SK-N-SH treated with all-trans-retinoic acid at 6 μM for 48 hours (cell line): ENCODE measurements at regions not wholly inside any gene's neighbourhood (a gene's known extent, or its start where the extent isn't known, plus 50 kb on each side); places are given as distances from the start of the nearest gene placed in this dataset.

Experiments used
- ATAC-seq: fragments of 200-7000 bp; cut with Tn5 transposase; 3 replicates; pipeline ENCODE4 v1.9.1; 2020; ENCODE audit warnings: mild to moderate bottlenecking, moderate library complexity
- ARNTL ChIP-seq: fragments of 450-650 bp; formaldehyde crosslinking; IDR thresholded peaks from 2 replicates; pipeline ENCODE4 v1.5.0; 2020; ENCODE audit warnings: low read depth, mild to moderate bottlenecking, moderate library complexity, borderline replicate concordance
- BACH2 ChIP-seq: fragments of 250-450 bp; sonication (Bioruptor Pico); IDR thresholded peaks from 2 replicates; pipeline ENCODE4 v1.9.0; 2021; ENCODE audit warnings: mild to moderate bottlenecking, borderline replicate concordance
- CREB5 ChIP-seq: fragments of 250-450 bp; sonication (Bioruptor Pico); IDR thresholded peaks from 2 replicates; pipeline ENCODE4 v1.5.1; 2020; ENCODE audit warnings: low read depth, mild to moderate bottlenecking, moderate library complexity
- CSDC2 ChIP-seq: fragments of 250-450 bp; sonication (Bioruptor Pico); IDR thresholded peaks from 2 replicates; pipeline ENCODE4 v1.5.0; 2020; ENCODE audit warnings: mild to moderate bottlenecking, moderate library complexity
- CSRNP3 ChIP-seq: fragments of 250-450 bp; sonication (Bioruptor Pico); IDR thresholded peaks from 2 replicates; pipeline ENCODE4 v1.5.1; 2021; ENCODE audit warnings: mild to moderate bottlenecking, moderate library complexity
- ESRRG ChIP-seq: fragments of 250-450 bp; sonication (Bioruptor Pico); IDR thresholded peaks from 2 replicates; pipeline ENCODE4 v1.6.1; 2021; ENCODE audit warnings: mild to moderate bottlenecking
- GLIS3 ChIP-seq: fragments of 250-450 bp; sonication (Bioruptor Pico); IDR thresholded peaks from 2 replicates; pipeline ENCODE4 v1.5.0; 2020; ENCODE audit warnings: mild to moderate bottlenecking, moderate library complexity
- ISL1 ChIP-seq: fragments of 250-450 bp; sonication (Bioruptor Pico); IDR thresholded peaks from 2 replicates; pipeline ENCODE4 v2.1.2; 2022; ENCODE audit warnings: mild to moderate bottlenecking, moderate library complexity
- OSR1 ChIP-seq: fragments of 250-450 bp; sonication (Bioruptor Pico); IDR thresholded peaks from 2 replicates; pipeline ENCODE4 v1.8.0; 2022; ENCODE audit warnings: moderate library complexity, mild to moderate bottlenecking, inconsistent platforms
- PPARA ChIP-seq: fragments of 250-450 bp; sonication (Bioruptor Pico); IDR thresholded peaks from 2 replicates; pipeline ENCODE4 v1.5.0; 2020; ENCODE audit warnings: mild to moderate bottlenecking, borderline replicate concordance
- RARB ChIP-seq: fragments of 250-450 bp; sonication (Bioruptor Pico); IDR thresholded peaks from 2 replicates; pipeline ENCODE4 v1.8.0; 2021; ENCODE audit warnings: mild to moderate bottlenecking, moderate library complexity
- SNAI2 ChIP-seq: fragments of 250-450 bp; sonication (Bioruptor Pico); IDR thresholded peaks from 2 replicates; pipeline ENCODE4 v1.5.0; 2020; ENCODE audit warnings: mild to moderate bottlenecking, moderate library complexity
- TCF4 ChIP-seq: fragments of 250-450 bp; sonication (Bioruptor Pico); IDR thresholded peaks from 2 replicates; pipeline ENCODE4 v1.8.0; 2021; ENCODE audit warnings: mild to moderate bottlenecking, moderate library complexity, borderline replicate concordance
- TOX ChIP-seq: fragments of 250-450 bp; sonication (Bioruptor Pico); IDR thresholded peaks from 2 replicates; pipeline ENCODE4 v1.8.0; 2021; ENCODE audit warnings: mild to moderate bottlenecking, moderate library complexity, borderline replicate concordance
- ZC3H10 ChIP-seq: fragments of 250-450 bp; sonication (Bioruptor Pico); IDR thresholded peaks from 2 replicates; pipeline ENCODE4 v1.5.1; 2021; ENCODE audit warnings: mild to moderate bottlenecking, moderate library complexity
- ZFP3 ChIP-seq: fragments of 250-450 bp; sonication (Bioruptor Pico); IDR thresholded peaks from 2 replicates; pipeline ENCODE4 v1.5.0; 2020; ENCODE audit warnings: mild to moderate bottlenecking, moderate library complexity
- ZFP30 ChIP-seq: fragments of 450-650 bp; formaldehyde crosslinking; IDR thresholded peaks from 2 replicates; pipeline ENCODE4 v1.5.0; 2022; ENCODE audit warnings: mild to moderate bottlenecking, moderate library complexity
- ZNF565 ChIP-seq: fragments of 450-650 bp; formaldehyde crosslinking; conservative IDR thresholded peaks from 2 replicates; pipeline ENCODE4 v1.5.0; 2020; ENCODE audit warnings: low read depth, mild to moderate bottlenecking, moderate library complexity
- ZNF70 ChIP-seq: fragments of 450-650 bp; formaldehyde crosslinking; IDR thresholded peaks from 2 replicates; pipeline ENCODE4 v1.5.0; 2020; ENCODE audit warnings: mild to moderate bottlenecking, moderate library complexity
- ZNF8 ChIP-seq: fragments of 450-650 bp; formaldehyde crosslinking; IDR thresholded peaks from 2 replicates; pipeline ENCODE4 v1.5.0; 2020; ENCODE audit warnings: mild to moderate bottlenecking, moderate library complexity
- TF ChIP-seq, protein P1 (sequence below): fragments of 250-450 bp; sonication (Bioruptor Pico); IDR thresholded peaks from 2 replicates; pipeline ENCODE4 v1.5.0; 2020; ENCODE audit warnings: mild to moderate bottlenecking, moderate library complexity
- TF ChIP-seq, protein P2 (sequence below): fragments of 250-450 bp; sonication (Bioruptor Pico); IDR thresholded peaks from 2 replicates; pipeline ENCODE4 v1.8.0; 2021; ENCODE audit warnings: low read depth, mild to moderate bottlenecking, moderate library complexity, borderline replicate concordance
- TF ChIP-seq, protein P3 (sequence below): fragments of 250-450 bp; sonication (Bioruptor Pico); IDR thresholded peaks from 2 replicates; pipeline ENCODE4 v1.8.0; 2020; ENCODE audit warnings: mild to moderate bottlenecking, moderate library complexity, borderline replicate concordance

- TF ChIP-seq CSDC2 (no peak), ZNF8 (CRISPR knock-in tag) (no peak), PPARA (CRISPR knock-in tag) (no peak), OSR1 (CRISPR knock-in tag) (no peak), ARNTL (CRISPR knock-in tag) (no peak), ZFP3 (CRISPR knock-in tag) (no peak), TOX (CRISPR knock-in tag) (no peak), GLIS3 (no peak), ZNF70 (CRISPR knock-in tag) (no peak), TCF4 (CRISPR knock-in tag) (no peak), CSRNP3 (CRISPR knock-in tag) (no peak), CREB5 (no peak), RARB (CRISPR knock-in tag) (no peak), ZFP30 (no peak)
- TF ChIP-seq, protein P1, sequence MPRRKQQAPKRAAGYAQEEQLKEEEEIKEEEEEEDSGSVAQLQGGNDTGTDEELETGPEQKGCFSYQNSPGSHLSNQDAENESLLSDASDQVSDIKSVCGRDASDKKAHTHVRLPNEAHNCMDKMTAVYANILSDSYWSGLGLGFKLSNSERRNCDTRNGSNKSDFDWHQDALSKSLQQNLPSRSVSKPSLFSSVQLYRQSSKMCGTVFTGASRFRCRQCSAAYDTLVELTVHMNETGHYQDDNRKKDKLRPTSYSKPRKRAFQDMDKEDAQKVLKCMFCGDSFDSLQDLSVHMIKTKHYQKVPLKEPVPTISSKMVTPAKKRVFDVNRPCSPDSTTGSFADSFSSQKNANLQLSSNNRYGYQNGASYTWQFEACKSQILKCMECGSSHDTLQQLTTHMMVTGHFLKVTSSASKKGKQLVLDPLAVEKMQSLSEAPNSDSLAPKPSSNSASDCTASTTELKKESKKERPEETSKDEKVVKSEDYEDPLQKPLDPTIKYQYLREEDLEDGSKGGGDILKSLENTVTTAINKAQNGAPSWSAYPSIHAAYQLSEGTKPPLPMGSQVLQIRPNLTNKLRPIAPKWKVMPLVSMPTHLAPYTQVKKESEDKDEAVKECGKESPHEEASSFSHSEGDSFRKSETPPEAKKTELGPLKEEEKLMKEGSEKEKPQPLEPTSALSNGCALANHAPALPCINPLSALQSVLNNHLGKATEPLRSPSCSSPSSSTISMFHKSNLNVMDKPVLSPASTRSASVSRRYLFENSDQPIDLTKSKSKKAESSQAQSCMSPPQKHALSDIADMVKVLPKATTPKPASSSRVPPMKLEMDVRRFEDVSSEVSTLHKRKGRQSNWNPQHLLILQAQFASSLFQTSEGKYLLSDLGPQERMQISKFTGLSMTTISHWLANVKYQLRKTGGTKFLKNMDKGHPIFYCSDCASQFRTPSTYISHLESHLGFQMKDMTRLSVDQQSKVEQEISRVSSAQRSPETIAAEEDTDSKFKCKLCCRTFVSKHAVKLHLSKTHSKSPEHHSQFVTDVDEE (CRISPR knock-in tag) = no peak
- TF ChIP-seq, protein P2, sequence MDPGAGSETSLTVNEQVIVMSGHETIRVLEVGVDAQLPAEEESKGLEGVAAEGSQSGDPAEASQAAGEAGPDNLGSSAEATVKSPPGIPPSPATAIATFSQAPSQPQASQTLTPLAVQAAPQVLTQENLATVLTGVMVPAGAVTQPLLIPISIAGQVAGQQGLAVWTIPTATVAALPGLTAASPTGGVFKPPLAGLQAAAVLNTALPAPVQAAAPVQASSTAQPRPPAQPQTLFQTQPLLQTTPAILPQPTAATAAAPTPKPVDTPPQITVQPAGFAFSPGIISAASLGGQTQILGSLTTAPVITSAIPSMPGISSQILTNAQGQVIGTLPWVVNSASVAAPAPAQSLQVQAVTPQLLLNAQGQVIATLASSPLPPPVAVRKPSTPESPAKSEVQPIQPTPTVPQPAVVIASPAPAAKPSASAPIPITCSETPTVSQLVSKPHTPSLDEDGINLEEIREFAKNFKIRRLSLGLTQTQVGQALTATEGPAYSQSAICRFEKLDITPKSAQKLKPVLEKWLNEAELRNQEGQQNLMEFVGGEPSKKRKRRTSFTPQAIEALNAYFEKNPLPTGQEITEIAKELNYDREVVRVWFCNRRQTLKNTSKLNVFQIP = no peak
- TF ChIP-seq, protein P3, sequence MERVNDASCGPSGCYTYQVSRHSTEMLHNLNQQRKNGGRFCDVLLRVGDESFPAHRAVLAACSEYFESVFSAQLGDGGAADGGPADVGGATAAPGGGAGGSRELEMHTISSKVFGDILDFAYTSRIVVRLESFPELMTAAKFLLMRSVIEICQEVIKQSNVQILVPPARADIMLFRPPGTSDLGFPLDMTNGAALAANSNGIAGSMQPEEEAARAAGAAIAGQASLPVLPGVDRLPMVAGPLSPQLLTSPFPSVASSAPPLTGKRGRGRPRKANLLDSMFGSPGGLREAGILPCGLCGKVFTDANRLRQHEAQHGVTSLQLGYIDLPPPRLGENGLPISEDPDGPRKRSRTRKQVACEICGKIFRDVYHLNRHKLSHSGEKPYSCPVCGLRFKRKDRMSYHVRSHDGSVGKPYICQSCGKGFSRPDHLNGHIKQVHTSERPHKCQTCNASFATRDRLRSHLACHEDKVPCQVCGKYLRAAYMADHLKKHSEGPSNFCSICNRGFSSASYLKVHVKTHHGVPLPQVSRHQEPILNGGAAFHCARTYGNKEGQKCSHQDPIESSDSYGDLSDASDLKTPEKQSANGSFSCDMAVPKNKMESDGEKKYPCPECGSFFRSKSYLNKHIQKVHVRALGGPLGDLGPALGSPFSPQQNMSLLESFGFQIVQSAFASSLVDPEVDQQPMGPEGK (CRISPR knock-in tag) = no peak
- TF ChIP-seq, all 23 proteins: peak for 0
- no peak for ATAC-seq
Measured at GRCh38 chr3:80998022-80998421, 763.4 kb downstream of the GBE1 start.

DNA sequence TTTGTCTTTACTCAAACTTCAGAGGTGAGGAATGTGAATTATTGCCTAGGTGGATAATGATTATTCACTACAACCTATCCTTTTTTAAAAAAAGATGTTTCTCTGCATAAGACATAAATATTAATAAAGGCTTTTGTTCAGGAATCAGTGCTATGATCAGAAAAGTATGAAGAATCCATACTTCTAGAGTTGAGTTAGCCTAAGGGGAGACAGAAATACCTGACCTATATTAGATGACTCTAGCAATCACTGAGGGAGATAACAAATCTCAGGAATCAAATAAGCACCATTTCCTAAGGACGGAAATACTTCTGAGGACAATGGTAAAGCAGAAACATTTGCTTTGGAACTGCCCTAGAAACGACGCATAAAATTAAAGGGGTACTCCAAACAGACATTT, 763.8 kb downstream of the GBE1 start:
- no peak for ATAC-seq

DNA sequence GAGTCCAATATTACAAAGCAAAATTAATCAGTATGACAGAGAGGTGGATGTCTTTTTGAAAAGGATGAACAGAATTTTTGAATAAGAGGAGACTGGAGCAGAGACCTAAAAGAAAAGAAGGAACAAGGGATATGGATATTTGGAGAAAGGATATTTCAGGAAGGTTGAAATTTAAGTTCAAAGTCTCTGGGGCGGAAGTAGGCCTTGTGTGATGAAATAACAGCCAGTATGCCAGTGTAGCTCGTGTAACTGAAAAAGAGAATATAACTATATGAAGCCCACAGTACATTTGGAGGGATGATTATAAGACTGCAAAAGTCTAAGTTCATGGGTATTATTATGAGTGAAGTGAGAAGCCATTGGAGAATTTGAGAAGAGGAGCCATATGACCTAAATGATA, 766.7 kb downstream of the GBE1 start:
- ATAC-seq = no peak
- no peak for TF ChIP-seq BACH2 (CRISPR knock-in tag)
- TF ChIP-seq ZNF565 (CRISPR knock-in tag) = no peak
- TF ChIP-seq GLIS3 = no peak
- no peak for TF ChIP-seq ZFP30
- TF ChIP-seq ESRRG (CRISPR knock-in tag) = no peak
- TF ChIP-seq, protein P3 (CRISPR knock-in tag) = no peak
- TF ChIP-seq ZNF8 (CRISPR knock-in tag) = no peak
- no peak for TF ChIP-seq CSDC2
- TF ChIP-seq RARB (CRISPR knock-in tag) = no peak
- no peak for TF ChIP-seq ZFP3 (CRISPR knock-in tag)
- no peak for TF ChIP-seq CSRNP3 (CRISPR knock-in tag)
- TF ChIP-seq ISL1 = no peak
- no peak for TF ChIP-seq PPARA (CRISPR knock-in tag)
- TF ChIP-seq TCF4 (CRISPR knock-in tag) = no peak
- TF ChIP-seq ZC3H10 (CRISPR knock-in tag) = no peak
- TF ChIP-seq SNAI2 = no peak
- no peak for TF ChIP-seq TOX (CRISPR knock-in tag)
- TF ChIP-seq OSR1 (CRISPR knock-in tag) = no peak

More for the DNA sequence above, 763.8 kb downstream of the GBE1 start:
- no peak for TF ChIP-seq ZFP30
- no peak for TF ChIP-seq SNAI2
- no peak for TF ChIP-seq ZNF565 (CRISPR knock-in tag)
- no peak for TF ChIP-seq ZNF70 (CRISPR knock-in tag)
- no peak for TF ChIP-seq GLIS3
- no peak for TF ChIP-seq ZNF8 (CRISPR knock-in tag)
- no peak for TF ChIP-seq PPARA (CRISPR knock-in tag)
- TF ChIP-seq CSDC2 = no peak
